ELR (cell line): ENCODE measurements at regions not wholly inside any gene's neighbourhood (a gene's known extent, or its start where the extent isn't known, plus 50 kb on each side); places are given as distances from the start of the nearest gene placed in this dataset.

Source experiments
- DNase-seq: peaks from one replicate; pipeline ENCODE4 v3.0.0-alpha.2; 2015; ENCODE audit warnings: low read depth

- no peak for DNase-seq
Measured at GRCh38 chr16:76182041-76182635, 95.1 kb upstream of the CNTNAP4 start.

DNA sequence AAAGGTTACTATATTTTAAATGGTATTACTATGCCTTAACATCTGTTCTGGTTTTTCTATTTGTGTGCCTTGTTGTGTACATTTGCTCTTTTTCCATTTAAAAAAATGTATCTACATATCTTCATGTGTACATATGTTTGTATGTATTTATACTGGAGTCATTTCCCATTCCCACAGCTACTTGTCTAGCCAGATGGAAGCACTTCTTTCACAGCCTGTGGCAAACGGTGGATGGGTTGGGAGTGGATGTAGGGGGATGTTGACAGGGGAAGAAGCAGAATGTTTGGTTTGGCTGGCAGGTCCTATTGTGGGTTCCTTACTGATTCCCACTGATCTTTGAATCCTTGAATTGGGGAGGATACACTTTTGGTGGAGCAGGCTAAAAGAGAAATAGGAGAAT is 93.6 kb upstream of the CNTNAP4 start:
- no peak for DNase-seq

GRCh38 chr16:76190057-76190456 is 87.1 kb upstream of the CNTNAP4 start:
- DNase-seq = no peak

- no peak for DNase-seq
Measured at GRCh38 chr16:76190480-76190879, 86.7 kb upstream of the CNTNAP4 start.

DNA sequence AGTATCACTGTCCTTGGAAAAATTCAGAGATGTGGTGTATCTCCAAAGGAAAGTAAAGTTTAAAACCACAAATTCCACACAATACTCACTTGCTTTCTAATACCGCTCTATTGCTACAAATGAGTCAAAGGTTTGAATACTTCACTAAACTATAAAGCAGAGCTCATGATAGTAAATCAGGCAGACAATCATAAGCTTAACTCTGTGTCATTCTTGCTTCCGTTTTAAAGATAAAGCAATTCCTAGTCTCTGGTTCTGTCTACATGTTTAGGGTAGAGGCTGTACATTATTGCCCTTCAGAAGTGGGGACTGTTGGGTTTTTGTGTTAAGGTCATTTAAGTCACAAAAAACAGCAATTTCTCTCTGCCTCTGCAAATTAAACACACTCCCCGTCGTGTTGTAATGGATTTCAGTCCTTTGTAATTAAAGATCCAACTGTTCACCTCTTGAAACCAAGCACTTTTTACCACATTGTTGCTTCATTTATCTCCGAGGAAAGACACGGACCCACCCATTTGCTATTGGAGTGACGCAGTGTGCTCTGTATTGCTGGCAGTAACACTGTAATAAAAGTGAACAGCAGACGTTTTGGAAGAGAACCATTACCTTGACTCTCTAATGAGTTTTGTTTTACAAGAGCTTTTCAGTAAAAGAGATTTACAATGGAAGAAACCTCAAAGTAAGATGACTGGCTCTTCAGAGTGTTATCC is 83.1 kb upstream of the CNTNAP4 start:
- no peak for DNase-seq

GRCh38 chr16:76194616-76195015 is 82.6 kb upstream of the CNTNAP4 start:
- DNase-seq = peak; percentile 3

GRCh38 chr16:76195056-76195455 is 82.1 kb upstream of the CNTNAP4 start:
- no peak for DNase-seq

GRCh38 chr16:76195648-76196047 is 81.6 kb upstream of the CNTNAP4 start:
- no peak for DNase-seq

- DNase-seq = no peak
Measured at GRCh38 chr16:76197900-76198299, 79.3 kb upstream of the CNTNAP4 start.

DNA sequence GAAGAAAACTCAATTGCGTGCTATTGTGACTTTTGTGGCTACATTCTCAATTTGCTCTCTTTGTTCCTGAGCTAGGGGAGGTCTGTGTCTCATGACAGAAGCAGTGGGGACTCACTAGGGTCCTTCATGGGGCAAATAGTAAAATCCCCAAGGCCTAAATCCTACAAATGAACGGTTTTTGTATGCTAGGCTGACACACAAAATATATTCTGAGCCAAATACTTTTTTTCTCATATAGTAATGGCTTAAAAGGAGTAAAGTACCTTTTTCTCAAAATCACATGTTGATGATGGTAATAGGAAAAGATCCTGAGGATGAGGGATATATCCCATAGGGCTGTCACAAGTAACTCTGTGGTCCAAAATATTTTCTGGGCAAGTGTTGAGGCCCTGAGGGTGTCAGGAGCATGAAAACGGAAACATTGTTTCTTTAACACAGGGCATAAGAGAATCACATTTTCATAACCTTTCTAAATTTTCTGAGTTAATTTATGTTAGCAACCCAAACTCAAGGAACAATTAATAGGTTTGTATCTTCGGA is 77.5 kb upstream of the CNTNAP4 start:
- DNase-seq = no peak

- no peak for DNase-seq
Measured at GRCh38 chr16:76201385-76201784, 75.8 kb upstream of the CNTNAP4 start.

DNA sequence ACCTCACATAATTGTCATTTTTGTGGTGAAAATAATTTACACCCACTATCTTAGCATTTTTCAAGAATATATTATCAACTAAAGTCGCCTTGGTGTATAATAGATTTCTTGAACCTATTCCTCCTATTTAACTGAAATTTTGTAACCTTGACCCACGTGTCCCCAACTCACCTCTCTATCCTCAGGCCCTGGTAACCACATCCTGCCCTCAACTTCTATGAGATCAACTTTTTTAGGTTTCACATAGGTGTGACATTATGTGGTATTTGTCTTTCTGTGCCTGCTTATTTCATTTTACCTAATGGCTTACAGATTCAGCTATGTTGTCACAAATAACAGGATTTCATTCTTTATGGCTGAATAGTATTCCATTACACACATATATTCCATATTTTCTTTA is 73.0 kb upstream of the CNTNAP4 start:
- DNase-seq = no peak

GRCh38 chr16:76207270-76207669 is 69.9 kb upstream of the CNTNAP4 start:
- no peak for DNase-seq

GRCh38 chr16:76210157-76210556 is 67.0 kb upstream of the CNTNAP4 start:
- DNase-seq = no peak

DNA sequence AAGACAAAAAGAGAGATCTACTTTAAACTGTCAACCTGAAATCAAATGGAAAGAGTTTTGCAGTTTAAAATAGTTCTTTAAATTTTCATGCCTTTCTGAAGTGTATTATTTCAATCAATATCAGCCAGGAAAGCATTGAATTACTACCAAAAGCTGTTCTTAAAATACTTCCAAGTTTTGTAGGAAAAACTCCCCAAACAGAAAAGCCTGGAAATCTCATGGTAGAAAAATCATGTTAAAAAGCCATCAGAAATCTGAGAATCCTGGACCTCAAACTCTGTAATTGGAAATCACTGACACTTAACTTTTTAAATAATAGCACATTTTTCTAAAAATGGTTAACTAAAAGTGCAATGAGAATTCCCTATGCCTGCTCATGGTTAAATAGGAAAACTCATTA is 63.3 kb upstream of the CNTNAP4 start:
- DNase-seq = no peak

GRCh38 chr16:76214856-76215255 is 62.3 kb upstream of the CNTNAP4 start:
- no peak for DNase-seq

GRCh38 chr16:76222087-76222486 is 55.1 kb upstream of the CNTNAP4 start:
- no peak for DNase-seq

DNA sequence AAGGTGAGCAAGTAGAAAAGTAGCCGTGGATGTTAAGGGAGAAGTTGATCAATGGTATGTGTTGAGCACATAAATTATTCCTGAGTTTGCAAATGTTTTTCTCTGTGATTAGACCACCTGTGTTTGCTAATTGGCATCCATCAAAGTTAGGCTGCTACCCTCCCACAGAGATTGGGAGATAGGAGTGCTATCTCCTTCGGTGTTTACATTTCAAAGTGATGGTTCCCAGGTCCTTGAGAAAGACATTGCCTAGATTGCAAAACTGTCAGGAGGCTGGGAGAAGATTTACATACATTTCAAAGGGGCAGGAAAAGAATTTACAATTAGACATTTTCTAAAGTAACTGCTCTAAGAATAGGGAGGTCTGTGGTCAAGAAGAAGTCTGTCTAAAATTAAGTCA is 54.3 kb upstream of the CNTNAP4 start:
- no peak for DNase-seq

- no peak for DNase-seq
Measured at GRCh38 chr16:76226011-76226410, 51.2 kb upstream of the CNTNAP4 start.

- DNase-seq = no peak
Measured at GRCh38 chr16:76226481-76226880, 50.7 kb upstream of the CNTNAP4 start.
